ENCODE measurements at regions not wholly inside any gene's neighbourhood (a gene's known extent, or its start where the extent isn't known, plus 50 kb on each side); places are given as distances from the start of the nearest gene placed in this dataset.

GRCh38 chr2:8494151-8494550 is 187.7 kb upstream of the ID2 start:
- no peak for DNase-seq (ENCODE audit: low read depth in 6 of 9, low spot score in 9 of 9)

GRCh38 chr2:8494589-8494988 is 187.3 kb upstream of the ID2 start:
- H3K4me1 ChIP-seq (ENCODE audit: control insufficient read depth in 2 of 2, insufficient read depth in 2 of 2, low read length in 2 of 2): peaks cover 21 to 50% of the 10 kb centered on the region in 2 donors
- 97% methylated on average over 3 of the region's 3 CpGs for WGBS
- no peaks in the 10 kb centered on the region for H3K36me3 ChIP-seq (ENCODE audit: control insufficient read depth in 2 of 2, insufficient read depth in 2 of 2, low read length in 1 of 2)
- no peak for DNase-seq (ENCODE audit: low read depth in 6 of 9, low spot score in 9 of 9)
- H3K27ac ChIP-seq (ENCODE audit: low read depth in 1 of 2, low read length in 1 of 2): no peak overlapping the region
- H3K27me3 ChIP-seq (ENCODE audit: control insufficient read depth in 2 of 2, insufficient read depth in 1 of 2, low read length in 1 of 2): no peaks in the 10 kb centered on the region
- no peaks in the 10 kb centered on the region for H3K9me3 ChIP-seq (ENCODE audit: control insufficient read depth in 2 of 2, insufficient read depth in 1 of 2, low read length in 1 of 2)
- H3K4me3 ChIP-seq (ENCODE audit: low read length in 2 of 2): no peak overlapping the region

More at GRCh38 chr2:8494151-8494550, 187.7 kb upstream of the ID2 start:
- Histone ChIP-seq H3K4me1 (ENCODE audit: control insufficient read depth in 2 of 2, insufficient read depth in 2 of 2, low read length in 2 of 2) (peaks cover 25 to 51% of the 10 kb centered on the region in 2 donors), H3K36me3 (ENCODE audit: control insufficient read depth in 2 of 2, insufficient read depth in 2 of 2, low read length in 1 of 2) (no peaks in the 10 kb centered on the region), H3K27me3 (ENCODE audit: control insufficient read depth in 2 of 2, insufficient read depth in 1 of 2, low read length in 1 of 2) (no peaks in the 10 kb centered on the region), H3K4me3 (ENCODE audit: low read length in 2 of 2) (no peak overlapping the region), H3K27ac (ENCODE audit: low read depth in 1 of 2, low read length in 1 of 2) (no peak overlapping the region), H3K9me3 (ENCODE audit: control insufficient read depth in 2 of 2, insufficient read depth in 1 of 2, low read length in 1 of 2) (no peaks in the 10 kb centered on the region)
- 96% methylated on average over 9 of the region's 9 CpGs for WGBS

GRCh38 chr2:8495189-8495989 is 186.5 kb upstream of the ID2 start:
- no peaks in the 10 kb centered on the region for H3K36me3 ChIP-seq (ENCODE audit: control insufficient read depth in 2 of 2, insufficient read depth in 2 of 2, low read length in 1 of 2)
- DNase-seq (ENCODE audit: low read depth in 6 of 9, low spot score in 9 of 9): peak in 3 of 9 donors; percentile 32 to 61 (median 40)
- no peaks in the 10 kb centered on the region for H3K9me3 ChIP-seq (ENCODE audit: control insufficient read depth in 2 of 2, insufficient read depth in 1 of 2, low read length in 1 of 2)
- no peak overlapping the region for H3K4me3 ChIP-seq (ENCODE audit: low read length in 2 of 2)
- WGBS: 83% methylated on average over 12 of the region's 12 CpGs
- no peaks in the 10 kb centered on the region for H3K27me3 ChIP-seq (ENCODE audit: control insufficient read depth in 2 of 2, insufficient read depth in 1 of 2, low read length in 1 of 2)
- no peak overlapping the region for H3K27ac ChIP-seq (ENCODE audit: low read depth in 1 of 2, low read length in 1 of 2)
- peaks cover 20 to 54% of the 10 kb centered on the region in 2 donors for H3K4me1 ChIP-seq (ENCODE audit: control insufficient read depth in 2 of 2, insufficient read depth in 2 of 2, low read length in 2 of 2)

DNA sequence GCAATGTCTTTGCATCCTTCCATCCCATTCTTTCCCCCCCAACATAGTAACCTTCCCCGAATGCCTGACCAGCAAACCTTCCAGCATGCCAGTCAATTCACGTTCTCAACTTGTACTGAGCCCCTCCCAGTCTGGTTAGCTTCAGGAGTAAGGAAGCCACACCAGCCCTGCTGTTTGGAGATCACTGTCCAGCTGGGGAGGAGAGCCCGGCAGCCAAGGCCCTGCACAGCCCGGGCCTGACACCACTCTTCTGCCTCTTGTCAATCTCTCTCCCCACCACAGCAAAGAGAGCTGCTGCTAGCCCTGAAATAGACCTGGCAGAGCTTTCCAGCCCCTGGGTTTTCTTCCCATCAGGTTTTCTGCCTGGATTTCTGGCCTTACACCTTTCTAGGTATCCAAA is 185.8 kb upstream of the ID2 start:
- H3K9me3 ChIP-seq (ENCODE audit: control insufficient read depth in 2 of 2, insufficient read depth in 1 of 2, low read length in 1 of 2): no peaks in the 10 kb centered on the region
- peaks cover 20 to 57% of the 10 kb centered on the region in 2 donors for H3K4me1 ChIP-seq (ENCODE audit: control insufficient read depth in 2 of 2, insufficient read depth in 2 of 2, low read length in 2 of 2)
- H3K4me3 ChIP-seq (ENCODE audit: low read length in 2 of 2): no peak overlapping the region
- H3K36me3 ChIP-seq (ENCODE audit: control insufficient read depth in 2 of 2, insufficient read depth in 2 of 2, low read length in 1 of 2): no peaks in the 10 kb centered on the region
- H3K27ac ChIP-seq (ENCODE audit: low read depth in 1 of 2, low read length in 1 of 2): no peak overlapping the region
- no peaks in the 10 kb centered on the region for H3K27me3 ChIP-seq (ENCODE audit: control insufficient read depth in 2 of 2, insufficient read depth in 1 of 2, low read length in 1 of 2)
- WGBS: 96% methylated on average over 4 of the region's 4 CpGs
- DNase-seq (ENCODE audit: low read depth in 6 of 9, low spot score in 9 of 9): no peak

- no peak for DNase-seq (ENCODE audit: low read depth in 6 of 9, low spot score in 9 of 9)
- no peaks in the 10 kb centered on the region for H3K27me3 ChIP-seq (ENCODE audit: control insufficient read depth in 2 of 2, insufficient read depth in 1 of 2, low read length in 1 of 2)
- no peaks in the 10 kb centered on the region for H3K36me3 ChIP-seq (ENCODE audit: control insufficient read depth in 2 of 2, insufficient read depth in 2 of 2, low read length in 1 of 2)
- peaks cover 20 to 59% of the 10 kb centered on the region in 2 donors for H3K4me1 ChIP-seq (ENCODE audit: control insufficient read depth in 2 of 2, insufficient read depth in 2 of 2, low read length in 2 of 2)
- H3K27ac ChIP-seq (ENCODE audit: low read depth in 1 of 2, low read length in 1 of 2): no peak overlapping the region
- 96% methylated on average over 4 of the region's 4 CpGs for WGBS
- no peaks in the 10 kb centered on the region for H3K9me3 ChIP-seq (ENCODE audit: control insufficient read depth in 2 of 2, insufficient read depth in 1 of 2, low read length in 1 of 2)
- no peak overlapping the region for H3K4me3 ChIP-seq (ENCODE audit: low read length in 2 of 2)
These were observed 185.2 kb upstream of the ID2 start for GRCh38 chr2:8496617-8497016.

GRCh38 chr2:8498994-8499393 is 182.9 kb upstream of the ID2 start:
- Histone ChIP-seq H3K27ac (ENCODE audit: low read depth in 1 of 2, low read length in 1 of 2) (no peak overlapping the region), H3K36me3 (ENCODE audit: control insufficient read depth in 2 of 2, insufficient read depth in 2 of 2, low read length in 1 of 2) (no peaks in the 10 kb centered on the region), H3K4me3 (ENCODE audit: low read length in 2 of 2) (no peak overlapping the region), H3K27me3 (ENCODE audit: control insufficient read depth in 2 of 2, insufficient read depth in 1 of 2, low read length in 1 of 2) (no peaks in the 10 kb centered on the region), H3K9me3 (ENCODE audit: control insufficient read depth in 2 of 2, insufficient read depth in 1 of 2, low read length in 1 of 2) (no peaks in the 10 kb centered on the region), H3K4me1 (ENCODE audit: control insufficient read depth in 2 of 2, insufficient read depth in 2 of 2, low read length in 2 of 2) (peaks cover 20 to 54% of the 10 kb centered on the region in 2 donors)
- no peak for DNase-seq (ENCODE audit: low read depth in 6 of 9, low spot score in 9 of 9)
- WGBS: 83% methylated on average over 3 of the region's 3 CpGs

GRCh38 chr2:8500124-8501054 is 181.5 kb upstream of the ID2 start:
- Histone ChIP-seq H3K27ac (ENCODE audit: low read depth in 1 of 2, low read length in 1 of 2) (peak overlapping the region in 1 of 2 donors; percentile 40), H3K27me3 (ENCODE audit: control insufficient read depth in 2 of 2, insufficient read depth in 1 of 2, low read length in 1 of 2) (no peaks in the 10 kb centered on the region), H3K9me3 (ENCODE audit: control insufficient read depth in 2 of 2, insufficient read depth in 1 of 2, low read length in 1 of 2) (no peaks in the 10 kb centered on the region), H3K4me1 (ENCODE audit: control insufficient read depth in 2 of 2, insufficient read depth in 2 of 2, low read length in 2 of 2) (peaks cover 12 to 41% of the 10 kb centered on the region in 2 donors), H3K36me3 (ENCODE audit: control insufficient read depth in 2 of 2, insufficient read depth in 2 of 2, low read length in 1 of 2) (no peaks in the 10 kb centered on the region), H3K4me3 (ENCODE audit: low read length in 2 of 2) (no peak overlapping the region)
- WGBS: 93% methylated on average over 13 of the region's 13 CpGs
- DNase-seq (ENCODE audit: low read depth in 6 of 9, low spot score in 9 of 9): no peak

GRCh38 chr2:8501061-8501720 is 180.7 kb upstream of the ID2 start:
- 94% methylated on average over 7 of the region's 7 CpGs for WGBS
- Histone ChIP-seq H3K4me3 (ENCODE audit: low read length in 2 of 2) (no peak overlapping the region), H3K4me1 (ENCODE audit: control insufficient read depth in 2 of 2, insufficient read depth in 2 of 2, low read length in 2 of 2) (peaks cover 4 to 33% of the 10 kb centered on the region in 2 donors), H3K36me3 (ENCODE audit: control insufficient read depth in 2 of 2, insufficient read depth in 2 of 2, low read length in 1 of 2) (no peaks in the 10 kb centered on the region), H3K27me3 (ENCODE audit: control insufficient read depth in 2 of 2, insufficient read depth in 1 of 2, low read length in 1 of 2) (no peaks in the 10 kb centered on the region), H3K9me3 (ENCODE audit: control insufficient read depth in 2 of 2, insufficient read depth in 1 of 2, low read length in 1 of 2) (no peaks in the 10 kb centered on the region), H3K27ac (ENCODE audit: low read depth in 1 of 2, low read length in 1 of 2) (peak overlapping the region in 1 of 2 donors; percentile 13)
- DNase-seq (ENCODE audit: low read depth in 6 of 9, low spot score in 9 of 9): no peak
